HG03196 (cell line): ENCODE measurements at regions not wholly inside any gene's neighbourhood (a gene's known extent, or its start where the extent isn't known, plus 50 kb on each side); places are given as distances from the start of the nearest gene placed in this dataset.
"Not testable (repeated sequence)": the region's sequence is repeated elsewhere in the genome, so short reads cannot be mapped to it uniquely, and the experiment has no call there.

ENCODE experiments used
- ATAC-seq: cut with Tn5 transposase; IDR thresholded peaks from one replicate; pipeline ENCODE4 v1.9.1; 2021; ENCODE audit not compliant: unreplicated experiment

GRCh38 chr3:140752499-140752898 is 74.6 kb downstream of the TRIM42 start:
- ATAC-seq = no peak

GRCh38 chr3:140753865-140754754 is 76.2 kb downstream of the TRIM42 start:
- peak; percentile 64 for ATAC-seq

GRCh38 chr3:140754936-140755335 is 77.1 kb downstream of the TRIM42 start:
- peak; percentile 5 for ATAC-seq

- peak; percentile 41 for ATAC-seq
Measured at GRCh38 chr3:140756240-140757016, 78.6 kb downstream of the TRIM42 start.

GRCh38 chr3:140758791-140759444 is 81.1 kb downstream of the TRIM42 start:
- no peak for ATAC-seq

GRCh38 chr3:140760324-140761075 is 82.6 kb downstream of the TRIM42 start:
- no peak for ATAC-seq

GRCh38 chr3:140761076-140761639 is 83.3 kb downstream of the TRIM42 start:
- ATAC-seq = no peak

GRCh38 chr3:140762746-140763145 is 84.9 kb downstream of the TRIM42 start:
- no peak for ATAC-seq

GRCh38 chr3:140763532-140763931 is 85.7 kb downstream of the TRIM42 start:
- no peak for ATAC-seq

- ATAC-seq = no peak
Measured at GRCh38 chr3:140765246-140765645, 87.4 kb downstream of the TRIM42 start.

- no peak for ATAC-seq
Measured at GRCh38 chr3:140766465-140766864, 88.6 kb downstream of the TRIM42 start.

GRCh38 chr3:140767566-140767965 is 89.7 kb downstream of the TRIM42 start:
- no peak for ATAC-seq

- no peak for ATAC-seq
Measured at GRCh38 chr3:140768941-140769340, 91.1 kb downstream of the TRIM42 start.

GRCh38 chr3:140769951-140770350 is 92.1 kb downstream of the TRIM42 start:
- ATAC-seq = no peak

GRCh38 chr3:140770977-140771667 is 93.3 kb downstream of the TRIM42 start:
- no peak for ATAC-seq

- no peak for ATAC-seq
Measured at GRCh38 chr3:140777631-140778233, 99.9 kb downstream of the TRIM42 start.

- ATAC-seq = no peak
Measured at GRCh38 chr3:140791368-140791767, 113.5 kb downstream of the TRIM42 start.

GRCh38 chr3:140794507-140794906 is 116.6 kb downstream of the TRIM42 start:
- ATAC-seq = no peak

GRCh38 chr3:140802898-140803297 is 125.0 kb downstream of the TRIM42 start:
- not testable (repeated sequence) for ATAC-seq
